GM20000 (cell line): ENCODE measurements at regions not wholly inside any gene's neighbourhood (a gene's known extent, or its start where the extent isn't known, plus 50 kb on each side); places are given as distances from the start of the nearest gene placed in this dataset.

Experiments
- DNase-seq: peaks from one replicate; pipeline ENCODE4 v3.0.0; 2012; ENCODE audit warnings: low spot score
- CTCF ChIP-seq: IDR thresholded peaks from 2 replicates; pipeline ENCODE4 v1.5.1; 2012; ENCODE audit warnings: mild to moderate bottlenecking, control low read depth; ENCODE audit errors: extremely low read depth, missing control alignments

DNA sequence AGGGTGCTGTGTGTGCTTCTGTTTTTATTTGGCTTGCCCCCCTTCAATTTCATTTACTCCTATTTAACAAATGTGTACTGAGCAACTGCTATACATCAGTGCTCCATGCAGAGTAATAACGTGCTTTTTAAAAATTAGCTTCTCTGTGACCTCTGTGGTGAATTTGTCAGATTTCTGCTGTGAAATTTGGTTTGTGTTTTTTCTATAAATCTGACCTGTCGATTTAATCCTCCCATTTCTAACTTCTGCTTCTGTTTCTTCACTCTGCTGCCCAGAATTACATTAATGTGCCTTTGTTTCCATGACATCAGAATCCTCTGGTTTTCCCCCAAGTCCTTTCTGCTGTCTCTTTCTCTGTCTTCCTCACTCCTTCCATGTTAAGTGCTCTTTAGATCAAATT is 123.8 kb upstream of the CACNA2D1 start:
- no peak for DNase-seq
- TF ChIP-seq CTCF, result no peak

GRCh38 chr7:82566752-82567151 is 123.2 kb upstream of the CACNA2D1 start:
- no peak for TF ChIP-seq CTCF
- no peak for DNase-seq

DNA sequence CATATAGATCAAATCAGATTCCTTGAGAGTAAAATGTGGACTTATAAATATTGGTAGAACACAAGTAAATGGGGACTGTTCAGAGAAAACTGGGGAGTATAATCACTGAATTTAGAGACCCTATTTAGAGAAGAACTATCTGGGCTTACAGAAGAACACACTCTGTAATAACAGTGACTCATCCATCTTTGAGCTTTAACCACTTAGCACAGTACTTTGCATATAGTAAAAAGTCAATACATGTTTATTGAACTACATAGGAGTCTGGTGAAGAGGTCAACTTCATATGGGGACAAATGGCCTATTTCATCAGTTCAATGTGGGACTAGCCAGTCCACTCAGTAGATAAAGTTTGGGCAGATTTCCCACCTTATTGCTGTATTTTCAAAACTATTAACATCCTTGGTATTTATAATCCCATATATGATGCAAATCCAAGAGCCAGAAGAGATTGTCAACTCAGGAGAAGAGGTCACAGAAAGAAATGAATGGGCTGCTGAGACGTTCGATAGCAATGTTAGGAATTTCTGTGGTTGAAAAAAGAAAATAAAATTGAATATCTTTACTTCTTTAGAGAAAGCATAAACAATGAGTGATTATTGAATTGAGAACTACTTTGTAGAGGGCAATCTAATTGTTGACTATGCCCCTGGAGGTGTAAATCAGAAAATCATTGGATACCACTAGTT is 119.3 kb upstream of the CACNA2D1 start:
- no peak for TF ChIP-seq CTCF
- DNase-seq, result no peak

DNA sequence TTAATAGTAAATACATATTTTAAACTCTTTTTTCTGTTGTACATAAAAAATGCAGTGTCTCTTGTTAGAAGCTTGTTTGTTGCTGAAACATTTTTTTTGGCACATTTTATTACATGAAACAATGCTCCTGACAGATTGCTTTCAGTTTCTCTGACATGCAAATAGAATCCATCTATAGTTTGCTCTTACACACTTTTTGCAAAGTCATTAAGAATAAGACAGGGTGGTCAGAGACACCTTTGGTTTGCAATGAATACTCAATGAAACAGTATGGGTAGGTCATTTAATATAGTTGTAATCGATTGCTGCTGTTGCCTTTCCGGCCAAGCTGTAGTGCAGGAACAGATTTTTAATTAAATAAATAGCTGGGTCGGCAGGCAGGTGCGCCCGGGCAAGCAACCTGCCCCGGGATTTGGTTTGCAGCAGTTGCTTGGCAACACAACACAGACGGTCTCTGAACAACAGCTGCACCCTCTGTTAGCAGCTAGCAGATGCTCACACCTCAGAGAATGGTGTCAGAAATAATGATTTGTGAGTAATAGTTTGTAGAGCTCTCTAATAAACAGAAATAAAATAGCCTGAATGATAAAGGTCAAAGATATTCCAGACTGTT is 115.7 kb upstream of the CACNA2D1 start:
- TF ChIP-seq CTCF, result no peak
- DNase-seq, result no peak

GRCh38 chr7:82549616-82550285 is 106.2 kb upstream of the CACNA2D1 start:
- DNase-seq, result no peak
- TF ChIP-seq CTCF, result no peak

- DNase-seq, result no peak
Observed at GRCh38 chr7:82548141-82548688, 104.6 kb upstream of the CACNA2D1 start.

More at GRCh38 chr7:82548141-82548688, 104.6 kb upstream of the CACNA2D1 start:
- no peak for TF ChIP-seq CTCF
